Activated CD4-positive, CD25-positive, alpha-beta regulatory T cell (primary cell): ENCODE measurements at regions not wholly inside any gene's neighbourhood (a gene's known extent, or its start where the extent isn't known, plus 50 kb on each side); places are given as distances from the start of the nearest gene placed in this dataset.

Experiments
- DNase-seq, 4 experiments: peaks; one replicate each; lab custom pipeline; 2025; lab: John Stamatoyannopoulos, UW

- no peak for DNase-seq
These were observed 432.0 kb downstream of the CCDC85A start for GRCh38 chr2:56615760-56616159.

DNA sequence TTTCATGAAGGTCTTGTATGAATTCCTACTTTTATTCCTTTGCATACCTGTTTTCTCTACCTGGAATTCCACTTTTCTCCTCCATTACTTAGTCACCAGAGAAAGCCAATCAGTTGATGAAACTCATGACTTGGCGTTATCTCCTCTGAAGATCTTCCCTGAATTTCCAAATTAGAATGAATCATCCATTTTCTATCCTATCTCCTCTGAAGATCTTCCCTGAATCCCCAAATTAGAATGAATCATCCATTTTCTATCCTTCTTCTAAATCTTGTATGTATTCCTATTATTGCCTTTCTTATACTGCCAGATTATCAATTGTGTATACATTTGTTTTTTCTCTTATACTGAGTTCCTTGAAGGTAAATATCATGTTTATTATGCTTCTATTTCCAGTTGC lies 440.4 kb downstream of the CCDC85A start:
- no peak for DNase-seq

GRCh38 chr2:56626927-56627326 lies 443.1 kb downstream of the CCDC85A start:
- DNase-seq = no peak

DNA sequence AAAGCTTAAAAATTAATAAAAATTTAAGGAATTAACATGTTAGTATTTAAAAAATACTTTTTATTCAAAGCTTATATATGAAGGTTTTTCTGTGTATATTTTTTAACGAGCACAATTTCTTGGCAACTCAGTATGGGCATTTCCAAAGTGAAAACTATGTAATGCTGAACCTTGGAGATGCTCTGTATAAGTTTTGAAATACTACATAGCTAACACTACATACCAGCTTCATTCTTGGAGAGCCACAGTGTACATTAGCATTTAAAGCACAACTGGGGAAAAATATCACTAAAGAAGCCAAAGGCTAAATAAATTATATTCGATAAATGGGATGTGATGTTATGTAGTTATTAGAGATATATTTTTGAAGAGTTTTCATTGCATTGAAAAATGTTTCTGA lies 446.5 kb downstream of the CCDC85A start:
- DNase-seq = no peak

- no peak for DNase-seq
These were observed 464.2 kb downstream of the CCDC85A start for GRCh38 chr2:56647997-56648396.

GRCh38 chr2:56648802-56649201 lies 465.0 kb downstream of the CCDC85A start:
- DNase-seq = no peak

DNA sequence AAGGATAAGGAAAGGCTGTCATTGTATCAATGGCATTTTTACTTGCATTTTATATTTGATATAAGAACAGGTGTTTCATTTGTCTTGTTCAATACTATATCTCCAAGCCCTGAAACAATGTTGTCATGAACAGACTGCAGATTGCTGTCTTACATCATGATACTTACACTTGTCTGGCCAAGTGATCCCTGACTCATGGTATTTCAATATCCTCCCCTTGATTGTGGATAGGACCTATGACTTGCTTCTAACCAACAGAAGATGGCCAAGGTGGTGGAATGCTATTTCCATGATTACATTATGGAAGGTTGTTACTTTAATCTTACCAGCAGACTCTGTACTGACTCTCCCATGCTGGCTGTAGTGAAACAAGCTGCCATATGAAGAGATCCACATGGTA lies 471.1 kb downstream of the CCDC85A start:
- DNase-seq = no peak

GRCh38 chr2:56656826-56657225 lies 473.0 kb downstream of the CCDC85A start:
- no peak for DNase-seq

DNA sequence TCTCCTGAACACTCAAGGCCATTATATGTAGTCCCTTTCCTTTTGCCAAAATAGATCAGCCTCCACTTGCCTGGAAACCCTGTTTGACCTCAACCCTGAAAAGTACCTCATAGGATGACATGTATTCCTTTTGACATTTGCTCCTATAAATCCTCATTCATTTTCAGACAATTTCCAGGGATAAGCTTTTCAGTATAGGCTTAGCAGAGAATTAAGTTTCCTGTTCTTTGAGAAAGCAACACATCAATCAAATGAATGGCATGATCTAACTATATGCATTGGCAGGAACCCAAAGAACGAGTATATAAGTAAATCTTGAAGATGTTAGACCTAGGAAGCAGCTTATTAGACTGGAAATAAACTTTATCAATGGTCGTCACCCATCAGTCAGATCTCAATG lies 483.0 kb downstream of the CCDC85A start:
- no peak for DNase-seq

DNA sequence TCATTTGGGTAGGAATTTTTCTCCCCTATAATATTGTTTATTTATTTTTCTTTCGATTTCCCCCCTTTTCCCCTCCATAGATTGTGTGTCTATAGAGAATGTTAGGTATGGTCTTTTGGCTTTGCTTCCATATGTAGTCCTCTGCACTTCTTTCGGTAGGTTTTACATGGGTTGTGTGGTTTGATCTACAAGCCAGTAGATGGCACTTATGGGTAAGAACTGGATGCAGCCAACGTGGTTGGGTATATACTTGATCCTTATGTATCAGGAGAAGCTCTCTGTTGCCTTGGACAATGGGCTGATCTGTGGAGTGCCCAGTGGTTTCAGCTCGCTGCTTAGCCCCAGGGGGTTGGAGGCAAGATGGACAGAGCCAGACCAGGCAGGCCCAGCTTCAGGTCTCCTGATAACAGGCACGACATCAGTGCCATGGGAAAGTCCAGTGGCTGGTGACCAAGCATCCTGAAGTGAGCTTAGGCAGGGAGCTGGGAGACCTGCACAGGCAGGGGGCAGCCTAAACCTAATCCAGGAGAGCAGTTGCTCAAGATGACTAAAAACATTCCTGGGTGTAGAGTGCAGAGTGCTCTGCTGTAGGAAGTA lies 488.3 kb downstream of the CCDC85A start:
- DNase-seq = no peak

- DNase-seq = no peak
These were observed 490.3 kb downstream of the CCDC85A start for GRCh38 chr2:56674084-56674483.

DNA sequence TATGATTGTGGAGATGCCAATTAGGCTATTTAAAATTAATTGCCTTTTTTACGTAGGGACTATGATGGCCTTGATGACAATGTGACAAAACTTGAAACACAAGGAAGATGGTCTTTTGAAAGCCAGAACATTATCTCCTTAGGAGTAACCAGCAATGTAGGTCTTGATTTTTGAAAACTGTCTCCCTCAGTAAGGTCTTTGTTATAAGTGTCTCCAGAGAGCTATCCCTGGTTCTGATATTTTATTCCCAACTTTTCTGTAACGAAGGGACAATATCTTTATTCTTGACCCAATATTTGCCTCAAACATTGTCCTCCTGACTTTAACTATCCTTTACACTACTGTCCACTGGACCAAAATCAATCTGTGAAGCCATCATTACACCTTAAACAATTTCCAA lies 493.2 kb downstream of the CCDC85A start:
- no peak for DNase-seq

DNA sequence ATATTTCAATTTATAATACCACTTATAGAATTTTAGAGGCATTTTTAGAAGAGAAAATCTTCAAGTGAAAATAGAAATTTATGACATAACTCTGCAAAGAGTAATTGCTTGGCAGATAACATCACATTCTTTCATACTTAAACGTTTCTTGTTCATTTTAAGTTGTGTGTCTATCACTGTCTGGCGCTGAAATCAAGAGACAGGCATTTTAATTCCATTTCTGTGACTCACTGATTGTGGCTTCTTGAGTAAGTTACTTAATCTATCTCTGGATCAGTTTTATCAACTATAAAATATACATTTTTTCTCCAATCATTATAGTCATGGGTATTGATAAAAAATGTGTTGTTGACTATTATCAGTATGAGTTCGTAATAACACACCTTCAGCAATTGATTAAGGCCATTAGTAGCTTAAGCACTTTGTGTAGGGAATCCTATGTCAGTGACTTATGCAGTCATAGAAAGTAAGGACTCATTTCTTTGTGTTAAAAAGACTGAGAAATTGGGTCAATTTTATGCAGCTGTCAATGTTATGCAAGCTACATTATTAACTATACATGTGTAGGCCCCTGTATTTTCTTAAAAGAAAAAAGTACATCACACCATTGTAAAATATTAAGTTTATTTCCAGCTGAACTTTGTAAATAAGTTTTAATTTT lies 497.3 kb downstream of the CCDC85A start:
- no peak for DNase-seq

DNA sequence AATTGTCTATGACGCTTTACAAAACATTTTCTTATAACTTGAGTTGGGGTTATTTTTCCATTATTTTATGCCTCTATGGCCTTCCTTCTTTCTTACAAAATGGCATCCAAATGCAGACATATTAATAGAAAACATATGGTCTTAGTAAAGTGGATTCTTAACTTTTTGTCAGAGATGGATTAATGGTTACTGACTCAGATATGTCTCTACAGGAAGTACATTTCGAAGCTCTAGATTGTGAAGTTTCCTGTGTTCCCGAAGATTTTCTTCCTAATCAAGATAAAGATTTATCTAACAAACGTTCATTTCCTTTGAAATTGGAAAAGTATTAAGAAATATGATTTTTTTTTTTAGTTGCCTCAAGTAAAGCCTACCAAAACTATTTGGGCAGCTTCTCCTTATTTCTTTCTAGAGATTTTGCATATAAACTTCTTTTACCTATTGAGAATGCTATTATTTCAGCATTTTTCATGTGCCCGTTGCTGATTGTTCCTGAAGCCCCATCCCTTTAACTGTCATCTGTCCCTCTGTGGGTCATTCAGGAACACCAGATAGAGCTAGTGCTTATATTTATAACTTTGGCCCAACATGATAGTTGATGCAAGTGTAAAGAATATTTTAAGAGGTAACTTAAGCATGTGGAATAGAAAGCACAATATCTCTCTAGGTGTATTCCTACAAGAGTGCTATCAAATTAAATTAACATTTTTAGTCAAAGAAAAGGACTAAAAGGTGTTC lies 498.0 kb downstream of the CCDC85A start:
- no peak for DNase-seq

DNA sequence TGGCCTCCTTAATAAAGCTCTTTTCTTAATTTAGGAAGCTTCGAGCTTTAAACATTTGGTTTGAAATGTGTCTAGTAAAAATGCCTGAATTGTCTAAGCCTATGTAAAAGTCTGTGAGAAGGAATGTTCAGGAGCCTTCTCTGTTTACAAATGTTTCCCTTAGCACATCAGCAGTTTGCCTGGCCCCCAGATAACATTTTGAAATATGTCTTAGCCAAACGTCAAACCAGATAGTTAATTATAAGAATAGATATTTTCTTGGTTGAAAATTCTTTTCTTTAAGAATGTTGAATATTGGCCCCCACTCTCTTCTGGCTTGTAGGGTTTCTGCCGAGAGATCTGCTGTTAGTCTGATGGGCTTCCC lies 498.6 kb downstream of the CCDC85A start:
- DNase-seq = no peak

DNA sequence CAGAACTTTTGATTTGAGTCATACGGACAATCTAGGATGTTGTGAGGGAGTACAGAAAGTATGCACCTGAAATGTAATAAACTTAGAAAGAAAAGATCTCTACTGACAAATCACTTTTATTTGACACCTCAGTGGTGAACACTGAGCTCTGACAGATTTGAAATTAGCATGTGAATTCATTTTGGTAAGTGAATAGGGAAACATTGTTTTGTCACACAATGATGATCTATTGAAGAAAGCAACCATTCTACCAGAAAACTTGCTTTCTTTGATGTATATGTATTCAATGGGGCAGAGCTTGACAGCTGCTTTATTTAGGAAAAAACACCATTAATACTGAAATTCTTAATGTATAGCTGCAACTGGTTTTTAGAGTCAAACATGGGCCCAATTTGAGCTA lies 500.5 kb downstream of the CCDC85A start:
- no peak for DNase-seq

GRCh38 chr2:56685205-56685604 lies 501.4 kb downstream of the CCDC85A start:
- no peak for DNase-seq

DNA sequence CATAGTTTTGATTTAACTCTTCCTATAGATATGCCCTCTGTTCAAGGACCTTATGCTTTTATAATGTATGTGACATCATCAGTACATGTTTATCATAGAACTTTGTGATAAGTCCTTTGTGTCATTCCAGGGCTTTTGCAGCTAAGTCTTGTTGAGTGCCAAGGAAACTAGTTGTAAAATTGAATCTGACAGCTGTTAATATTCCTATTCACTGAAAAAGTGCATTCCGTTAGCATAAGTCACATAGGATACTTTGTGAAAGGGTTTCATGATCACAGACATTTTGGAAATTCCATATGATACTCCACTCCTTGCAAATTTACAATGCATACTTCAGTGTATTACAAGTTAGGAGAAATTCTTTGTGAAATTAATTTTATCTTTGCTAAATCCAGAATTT lies 503.4 kb downstream of the CCDC85A start:
- no peak for DNase-seq

GRCh38 chr2:56688661-56689060 lies 504.9 kb downstream of the CCDC85A start:
- DNase-seq = no peak

DNA sequence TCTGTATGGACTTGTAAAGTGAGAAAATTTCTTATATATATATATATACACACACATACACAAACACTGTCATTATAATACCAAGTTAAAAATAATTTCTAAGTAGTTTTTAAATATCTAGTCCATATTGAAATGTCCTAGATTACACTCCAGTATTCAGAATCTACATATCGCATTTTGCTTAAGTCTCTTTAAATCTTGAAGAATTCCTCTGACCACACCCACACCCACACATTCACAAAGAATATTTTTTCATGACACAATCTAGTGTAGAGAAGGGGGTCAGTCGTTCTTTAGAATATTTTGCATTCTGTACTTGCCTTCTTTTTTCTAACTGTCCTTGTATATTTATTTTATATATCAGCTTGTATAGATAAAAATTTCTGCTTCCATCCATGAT lies 509.7 kb downstream of the CCDC85A start:
- DNase-seq = no peak

GRCh38 chr2:56703001-56703400 lies 519.2 kb downstream of the CCDC85A start:
- no peak for DNase-seq

DNA sequence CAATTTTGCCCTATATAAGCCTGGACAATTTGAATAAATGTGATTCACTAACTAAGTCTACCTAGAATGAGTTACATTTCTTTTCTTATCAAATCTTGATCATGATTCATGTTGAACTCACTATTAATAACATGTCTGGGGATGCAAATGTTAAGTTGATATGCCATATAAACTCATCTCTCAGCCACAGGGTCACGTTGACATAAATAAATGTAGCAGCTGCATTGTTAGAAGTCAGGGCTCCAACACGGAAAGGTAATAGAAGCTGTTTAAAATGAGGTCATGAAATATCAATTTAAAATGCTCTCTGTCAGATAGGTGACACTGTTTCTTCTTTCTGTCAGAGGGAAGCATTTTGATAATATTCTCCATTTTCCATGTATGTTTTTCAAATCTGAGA lies 521.9 kb downstream of the CCDC85A start:
- no peak for DNase-seq

DNA sequence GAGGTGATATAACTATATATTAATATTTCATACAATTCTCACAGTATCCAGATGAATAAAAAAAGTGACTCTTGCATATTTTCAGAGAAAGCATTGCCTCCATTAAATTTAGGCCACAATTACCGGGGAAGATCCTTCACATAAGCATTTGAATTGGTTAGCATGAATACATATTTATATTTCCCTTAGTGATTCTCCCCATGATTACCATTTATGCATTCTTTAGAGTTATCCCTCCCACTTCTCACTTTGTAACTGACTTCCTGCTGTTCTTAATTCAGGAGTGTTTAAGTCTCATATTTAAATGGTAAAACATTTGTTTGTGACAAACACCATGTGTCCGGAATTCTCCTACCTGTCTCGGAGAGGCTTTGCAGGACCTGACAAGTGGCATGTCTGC lies 523.4 kb downstream of the CCDC85A start:
- no peak for DNase-seq

- no peak for DNase-seq
These were observed 523.9 kb downstream of the CCDC85A start for GRCh38 chr2:56707650-56708049.
